ENCODE measurements at regions not wholly inside any gene's neighbourhood (a gene's known extent, or its start where the extent isn't known, plus 50 kb on each side); places are given as distances from the start of the nearest gene placed in this dataset.

DNA sequence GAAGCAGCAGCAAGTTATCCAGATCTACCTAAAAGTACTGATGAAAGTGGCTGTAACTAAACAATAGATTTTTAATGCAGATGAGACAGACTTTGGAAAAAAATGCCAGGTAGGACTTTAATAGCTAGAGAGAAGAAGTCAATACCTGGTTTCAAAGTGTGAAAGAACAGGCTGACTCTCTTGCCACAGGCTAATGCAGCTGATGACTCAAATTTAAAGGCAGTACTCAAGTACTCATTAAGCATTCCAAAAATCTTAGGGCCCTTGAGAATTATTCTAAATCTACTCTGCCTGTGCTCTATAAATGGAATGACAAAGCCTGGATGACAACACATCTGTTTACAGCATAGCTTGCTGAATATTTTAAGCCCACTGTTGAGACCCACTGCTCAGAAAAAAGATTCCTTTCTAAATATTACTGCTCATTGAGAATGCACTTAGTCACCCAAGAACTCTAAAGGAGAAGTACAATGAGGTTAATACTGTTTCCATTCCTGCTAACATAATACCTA is 68.6 kb upstream of the SYT1 start:
- no peak for DNase-seq

DNA sequence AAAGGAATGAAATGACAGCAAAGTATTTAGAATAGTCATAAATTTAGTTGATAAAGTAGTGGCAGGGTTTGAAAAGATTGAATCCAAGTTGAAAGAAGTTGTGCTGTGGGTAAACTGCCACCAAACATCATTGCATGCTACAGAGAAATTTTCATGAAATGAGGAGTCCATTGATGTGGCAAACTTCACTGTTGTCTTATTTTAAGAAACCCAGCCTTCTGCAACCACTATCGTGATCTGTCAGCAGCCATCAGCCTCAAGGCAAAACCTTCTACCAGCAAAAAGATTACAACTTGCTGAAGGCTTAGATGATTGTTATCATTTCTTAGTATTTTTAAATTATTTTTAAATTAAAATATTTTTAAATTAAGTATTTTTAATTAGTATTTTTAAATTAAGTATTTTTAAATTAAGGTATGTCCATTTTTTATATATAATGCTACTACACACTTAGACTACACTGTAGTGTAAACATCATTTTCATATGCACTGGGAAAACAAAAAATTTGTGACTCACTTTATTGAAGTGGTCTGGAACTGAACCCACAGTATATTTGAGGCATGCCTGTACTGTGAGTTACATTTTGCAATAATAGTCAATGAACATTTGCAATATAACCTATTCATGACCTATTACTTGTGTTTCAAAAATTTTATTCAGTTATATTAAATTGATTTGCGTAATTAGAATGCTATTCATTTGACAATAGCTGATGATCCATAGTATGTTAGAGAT is 67.2 kb upstream of the SYT1 start:
- DNase-seq: no peak

DNA sequence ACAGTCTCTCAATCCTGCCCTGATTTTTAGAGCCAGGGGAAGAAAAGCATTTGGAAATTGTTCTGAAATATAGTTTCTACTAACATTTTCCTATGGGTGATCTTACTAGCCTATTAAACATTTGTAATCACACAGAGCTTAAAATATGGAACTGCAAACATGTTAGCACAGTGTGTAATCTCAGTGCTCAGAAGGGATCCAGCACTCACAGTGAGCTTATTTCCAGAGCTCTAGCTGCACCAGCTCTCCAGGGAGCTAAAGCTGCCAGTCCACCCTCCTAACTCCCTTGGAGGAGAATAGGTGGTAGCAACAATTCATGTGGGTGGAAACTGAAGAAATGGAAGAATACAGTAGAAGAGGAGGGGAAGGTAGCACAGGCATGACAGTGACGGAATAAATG is 64.9 kb upstream of the SYT1 start:
- DNase-seq: no peak

DNA sequence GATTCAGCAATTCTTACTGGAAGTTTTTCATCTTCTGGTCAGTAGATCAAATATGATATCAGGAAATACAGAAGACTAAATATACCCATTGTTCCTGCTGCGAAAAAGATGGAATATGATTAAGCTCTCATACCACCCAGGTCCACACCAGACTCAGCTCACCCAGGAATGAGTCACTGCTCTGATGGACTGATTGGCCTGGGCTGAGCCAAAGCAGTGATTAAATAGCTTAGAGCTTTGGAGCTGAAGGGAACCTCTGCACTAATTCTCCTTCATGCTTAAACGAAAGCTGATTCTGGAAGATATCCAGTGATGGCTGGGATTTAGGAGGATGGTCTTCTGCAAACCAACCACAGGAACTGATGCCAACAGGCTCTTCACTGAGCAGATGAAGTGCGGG is 62.0 kb upstream of the SYT1 start:
- DNase-seq: no peak

DNA sequence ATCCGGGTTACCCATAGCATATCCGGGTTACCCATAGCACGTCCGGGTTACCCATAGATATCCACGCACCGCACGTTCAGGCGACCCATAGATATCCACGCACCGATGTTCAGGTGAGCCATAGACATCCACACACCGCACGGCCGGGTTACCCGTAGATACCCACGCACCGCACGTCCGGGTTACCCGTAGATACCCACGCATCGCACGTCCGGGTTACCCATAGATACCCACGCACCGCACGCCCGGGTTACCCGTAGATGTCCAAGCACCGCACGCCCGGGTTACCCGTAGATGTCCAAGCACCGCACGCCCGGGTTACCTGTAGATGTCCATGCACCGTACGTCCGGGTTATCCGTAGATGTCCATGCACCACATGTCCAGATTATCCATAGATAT is 60.3 kb upstream of the SYT1 start:
- no peak for DNase-seq
